ENCODE measurements at regions not wholly inside any gene's neighbourhood (a gene's known extent, or its start where the extent isn't known, plus 50 kb on each side); places are given as distances from the start of the nearest gene placed in this dataset.

DNA sequence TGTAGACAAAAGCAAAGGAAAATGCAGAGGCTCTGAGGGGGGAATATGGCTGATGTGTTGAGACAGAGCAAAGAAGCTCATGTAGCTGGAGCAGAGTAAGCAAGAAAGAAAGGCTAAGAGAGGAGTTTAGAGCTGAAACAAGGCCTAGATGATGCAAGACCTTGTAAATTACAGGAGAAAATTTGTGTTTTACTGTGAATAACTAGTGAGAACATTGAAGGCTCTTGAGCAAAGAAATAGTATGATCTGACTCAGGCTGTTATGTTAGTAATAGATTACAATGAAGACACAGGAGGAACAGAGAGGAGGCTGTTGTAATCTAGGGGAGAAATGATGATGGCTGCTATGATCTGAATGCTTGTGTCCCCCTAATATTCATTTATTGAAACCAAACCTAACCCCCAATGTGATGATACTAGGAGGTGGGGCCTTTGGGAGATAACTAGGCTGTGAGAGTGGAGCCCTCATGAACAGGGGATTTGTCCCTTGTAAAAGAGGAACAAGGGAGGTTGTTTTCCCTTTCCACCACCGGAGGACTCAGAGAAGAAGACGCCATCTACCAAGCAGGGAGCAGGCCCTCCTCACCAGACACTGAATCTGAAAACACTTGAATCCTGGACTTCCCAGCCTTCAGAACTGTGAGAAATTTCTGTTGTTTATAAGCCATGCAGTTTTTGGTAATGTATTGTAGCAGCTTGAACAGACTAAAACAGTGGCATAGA is 394.9 kb downstream of the HTR7 start:
- DNase-seq (ENCODE audit: low read depth) = no peak

DNA sequence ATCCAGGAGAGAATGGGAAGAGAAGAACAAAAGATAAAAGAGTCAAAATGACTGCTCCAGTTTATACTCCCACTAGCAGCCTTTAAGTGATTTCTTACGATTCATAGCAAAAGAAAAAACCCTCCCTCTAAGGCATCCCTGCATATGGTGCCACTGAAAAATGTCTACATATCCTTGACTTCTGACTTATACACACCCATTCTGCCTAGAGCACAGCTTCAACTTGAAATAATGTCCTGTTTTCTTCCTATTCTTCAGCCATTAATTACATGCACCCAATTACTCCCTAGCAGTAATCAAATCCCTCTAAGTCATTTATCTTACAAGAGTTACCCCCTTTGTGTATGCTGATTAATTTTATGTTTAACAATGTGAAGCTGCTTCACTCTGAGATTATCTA is 393.5 kb downstream of the HTR7 start:
- no peak for DNase-seq (ENCODE audit: low read depth)

DNA sequence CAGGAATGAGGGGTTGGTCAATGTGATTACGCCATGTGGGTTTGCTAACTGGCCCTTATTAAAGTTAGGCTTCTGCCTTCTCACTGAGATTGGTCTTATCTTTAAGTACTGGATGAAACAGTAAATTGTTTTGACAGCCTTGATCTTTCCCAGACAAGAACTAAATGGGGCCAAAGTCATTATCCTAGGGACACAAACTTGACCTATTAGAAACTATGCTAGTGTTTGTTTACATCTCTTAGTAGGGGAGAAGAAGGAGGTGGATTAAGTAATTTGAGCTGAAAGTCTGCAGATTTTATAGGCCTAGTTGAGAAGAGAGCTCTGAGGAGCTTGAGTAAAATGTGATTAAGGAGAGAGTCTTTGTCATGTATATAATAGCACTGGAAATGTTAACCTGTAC is 386.9 kb downstream of the HTR7 start:
- no peak for DNase-seq (ENCODE audit: low read depth)

DNA sequence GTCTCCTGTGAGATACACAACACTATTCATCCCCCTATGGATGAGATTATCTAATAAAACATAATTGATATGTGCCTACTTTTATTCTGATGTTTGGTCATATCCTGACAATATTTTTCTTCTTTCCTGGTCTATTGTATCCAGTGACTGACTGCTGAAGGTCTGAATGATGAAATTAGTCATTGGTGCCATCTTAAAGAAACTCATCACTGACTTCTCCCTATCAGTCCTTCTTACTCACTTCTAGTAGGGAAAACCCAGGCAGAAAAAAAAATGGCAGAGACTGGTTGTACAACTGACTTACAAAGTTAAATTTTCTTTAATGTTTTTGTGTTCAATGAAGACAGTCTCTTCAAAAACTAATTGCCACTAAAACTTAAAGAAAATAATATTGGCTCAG is 377.4 kb downstream of the HTR7 start:
- DNase-seq (ENCODE audit: low read depth) = no peak

DNA sequence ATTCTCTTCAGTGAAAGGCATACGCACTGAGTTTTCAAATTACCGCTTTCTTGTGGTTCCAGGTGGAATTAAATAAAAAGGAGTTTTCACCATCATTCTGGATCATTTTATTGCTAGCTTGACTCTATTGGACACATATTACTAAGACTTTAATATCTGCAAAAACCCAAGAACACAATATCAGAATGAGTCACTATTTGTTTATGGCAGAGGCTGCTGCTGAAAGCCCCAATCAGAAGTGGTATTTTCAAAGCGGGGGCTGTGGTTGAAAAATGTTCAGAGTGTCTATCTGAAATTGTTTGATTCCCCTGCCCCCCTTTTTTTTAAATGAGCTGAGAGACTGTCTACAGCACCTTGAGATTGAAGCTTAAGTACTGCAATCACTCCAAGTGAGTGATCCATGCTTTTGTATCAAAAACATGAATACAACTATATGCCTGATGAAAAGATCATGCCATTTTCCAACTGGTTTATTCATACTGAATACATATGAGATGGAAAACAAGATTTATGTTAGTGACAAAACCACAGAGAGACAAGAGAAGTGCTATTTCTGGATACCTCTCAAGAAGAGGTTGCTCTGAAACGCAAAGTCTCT is 376.4 kb downstream of the HTR7 start:
- DNase-seq (ENCODE audit: low read depth) = no peak

DNA sequence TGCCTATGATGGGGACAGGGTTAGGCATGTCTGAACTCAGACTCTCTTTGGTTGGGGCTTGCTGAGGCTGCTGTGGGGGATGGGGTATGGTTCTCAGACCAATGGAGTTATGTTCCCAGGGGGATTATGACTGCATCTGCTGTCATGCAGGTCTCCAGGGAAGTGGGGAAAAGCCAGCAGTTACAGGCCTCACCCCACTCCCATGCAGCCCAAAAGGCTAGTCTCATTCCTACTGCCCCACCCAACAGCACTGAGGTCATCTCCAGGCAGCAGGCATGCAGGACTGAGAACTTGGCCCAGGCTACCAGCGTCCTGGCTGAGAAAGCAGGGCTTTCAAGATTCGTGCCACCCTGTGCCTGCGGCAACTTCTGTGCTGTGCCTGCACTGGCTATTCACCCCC is 373.3 kb downstream of the HTR7 start:
- no peak for DNase-seq (ENCODE audit: low read depth)

DNA sequence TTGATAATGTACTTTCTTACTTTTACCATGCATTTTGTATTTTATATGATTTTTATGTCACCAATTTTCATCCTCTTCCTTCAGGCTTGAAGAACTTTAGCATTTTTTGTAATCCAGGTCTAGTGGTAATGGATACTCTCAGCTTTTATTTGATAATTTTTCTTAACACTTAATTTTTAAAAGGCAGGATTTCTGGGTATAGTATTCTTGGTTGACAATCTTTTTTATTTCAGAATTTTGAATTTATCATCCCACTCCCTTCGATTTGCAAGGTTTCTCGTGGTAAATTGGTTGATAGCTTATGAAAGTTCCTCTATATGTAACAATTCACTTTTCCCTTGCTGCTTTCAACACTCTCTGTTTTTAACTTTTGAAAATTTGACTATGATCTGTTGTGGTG is 363.7 kb downstream of the HTR7 start:
- DNase-seq (ENCODE audit: low read depth) = no peak

DNA sequence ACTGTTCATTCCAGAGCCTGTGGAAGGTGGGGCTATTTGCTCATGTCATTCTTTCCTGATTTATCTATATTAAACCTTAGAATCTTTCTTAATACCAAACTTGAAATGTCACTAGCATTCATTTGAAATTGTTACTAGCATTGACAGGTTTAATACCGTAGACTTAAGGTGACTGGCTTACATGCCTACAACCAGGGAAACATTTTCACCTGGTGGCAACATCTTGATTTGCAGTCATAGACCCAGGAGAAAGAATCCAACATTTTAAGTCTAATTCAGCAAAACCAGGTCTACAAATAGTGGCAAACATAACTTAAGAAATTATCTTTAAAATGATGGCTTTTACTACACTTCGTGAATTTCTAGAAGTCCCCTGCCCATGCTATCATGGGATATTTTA is 353.7 kb downstream of the HTR7 start:
- no peak for DNase-seq (ENCODE audit: low read depth)

DNA sequence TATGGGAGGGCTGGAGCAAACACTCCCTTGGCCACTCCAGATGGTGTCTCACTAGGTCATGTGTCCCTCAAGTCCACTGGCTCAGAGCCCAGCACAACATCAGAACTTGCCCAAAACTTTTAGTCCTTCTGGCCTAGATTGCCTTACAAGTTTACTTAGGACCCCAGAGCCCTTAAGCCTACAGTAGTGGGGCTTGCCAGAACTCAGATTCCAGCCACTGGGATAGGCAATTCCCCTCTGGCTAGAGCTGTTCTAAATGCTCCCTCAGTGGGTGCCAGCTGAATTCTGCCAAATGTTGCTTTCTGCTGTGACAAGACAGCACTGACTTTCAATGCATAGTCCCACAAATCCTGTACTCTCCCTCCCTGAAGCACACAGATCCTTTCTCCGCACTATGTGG is 331.1 kb downstream of the HTR7 start:
- DNase-seq (ENCODE audit: low read depth) = no peak

DNA sequence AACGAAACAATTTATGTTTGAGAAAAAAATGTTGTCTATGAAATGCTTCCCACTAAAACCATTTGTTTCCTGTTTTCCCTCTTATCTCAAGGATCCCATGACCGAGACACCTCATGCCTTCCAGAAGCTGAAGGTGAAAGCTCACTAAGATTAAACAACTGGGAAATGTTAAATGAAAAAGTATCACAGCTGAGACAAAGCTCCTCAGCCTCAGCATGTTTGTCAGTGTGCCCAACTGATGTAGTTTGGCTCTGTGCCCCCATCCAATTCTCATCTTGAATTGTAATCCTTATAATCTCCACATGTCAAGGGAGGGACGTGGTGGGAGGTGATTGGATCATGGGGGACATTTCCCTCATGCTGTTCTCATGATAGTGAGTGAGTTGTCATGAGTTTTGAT is 327.3 kb downstream of the HTR7 start:
- no peak for DNase-seq (ENCODE audit: low read depth)

DNA sequence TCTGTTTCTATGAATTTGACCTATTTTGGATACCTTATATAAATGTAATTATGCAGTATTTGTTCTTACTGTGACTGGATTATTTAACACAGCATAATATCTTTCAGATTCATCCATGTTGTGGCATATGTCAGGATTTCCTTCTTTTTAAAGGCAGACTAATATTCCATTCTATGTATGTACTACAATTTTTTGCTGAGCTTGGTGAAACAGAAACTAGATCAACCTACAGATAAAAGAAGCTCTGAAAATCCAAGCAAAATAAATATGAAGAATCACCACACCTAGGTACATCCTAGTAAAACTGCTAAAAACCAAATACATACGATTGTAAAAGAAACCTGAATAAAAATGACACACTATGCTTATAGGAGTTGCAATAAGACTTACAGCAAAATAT is 300.5 kb downstream of the HTR7 start:
- no peak for DNase-seq (ENCODE audit: low read depth)

DNA sequence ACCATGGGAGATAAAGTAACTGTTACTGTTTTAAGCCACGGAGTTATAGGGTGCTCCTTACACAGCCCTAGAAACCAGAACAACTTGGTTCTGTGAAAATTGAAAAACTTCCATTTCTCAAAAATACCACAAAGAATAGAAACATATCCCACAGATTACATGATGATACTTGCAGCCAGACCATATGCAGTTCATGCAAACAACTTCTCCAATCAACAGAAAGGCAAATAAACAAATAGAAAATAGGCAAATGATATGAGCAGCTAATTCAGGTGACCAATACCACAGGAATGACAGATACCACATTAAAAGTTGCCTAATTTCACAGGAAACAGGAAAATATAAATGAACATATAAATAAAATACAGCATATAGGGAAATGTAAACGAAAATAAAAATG is 297.5 kb downstream of the HTR7 start:
- no peak for DNase-seq (ENCODE audit: low read depth)

DNA sequence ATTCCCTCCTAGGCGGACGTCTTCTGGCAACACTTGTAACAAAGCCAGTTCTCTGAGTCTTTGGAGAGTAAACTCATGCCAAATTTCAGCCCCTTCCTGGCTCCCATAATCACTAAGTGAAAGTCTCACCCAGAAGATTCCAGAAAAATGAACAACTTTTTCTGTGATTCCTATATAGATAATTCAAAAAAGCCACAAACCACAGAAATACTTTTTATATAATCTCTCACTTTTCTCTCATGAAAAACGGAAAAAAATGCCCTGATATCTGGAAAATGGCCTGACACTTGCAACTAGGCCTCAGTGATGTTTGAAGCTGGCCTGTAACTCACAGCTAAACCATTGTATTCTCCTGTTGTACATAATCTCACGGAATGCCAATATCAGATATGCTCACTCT is 296.2 kb downstream of the HTR7 start:
- DNase-seq (ENCODE audit: low read depth) = no peak

DNA sequence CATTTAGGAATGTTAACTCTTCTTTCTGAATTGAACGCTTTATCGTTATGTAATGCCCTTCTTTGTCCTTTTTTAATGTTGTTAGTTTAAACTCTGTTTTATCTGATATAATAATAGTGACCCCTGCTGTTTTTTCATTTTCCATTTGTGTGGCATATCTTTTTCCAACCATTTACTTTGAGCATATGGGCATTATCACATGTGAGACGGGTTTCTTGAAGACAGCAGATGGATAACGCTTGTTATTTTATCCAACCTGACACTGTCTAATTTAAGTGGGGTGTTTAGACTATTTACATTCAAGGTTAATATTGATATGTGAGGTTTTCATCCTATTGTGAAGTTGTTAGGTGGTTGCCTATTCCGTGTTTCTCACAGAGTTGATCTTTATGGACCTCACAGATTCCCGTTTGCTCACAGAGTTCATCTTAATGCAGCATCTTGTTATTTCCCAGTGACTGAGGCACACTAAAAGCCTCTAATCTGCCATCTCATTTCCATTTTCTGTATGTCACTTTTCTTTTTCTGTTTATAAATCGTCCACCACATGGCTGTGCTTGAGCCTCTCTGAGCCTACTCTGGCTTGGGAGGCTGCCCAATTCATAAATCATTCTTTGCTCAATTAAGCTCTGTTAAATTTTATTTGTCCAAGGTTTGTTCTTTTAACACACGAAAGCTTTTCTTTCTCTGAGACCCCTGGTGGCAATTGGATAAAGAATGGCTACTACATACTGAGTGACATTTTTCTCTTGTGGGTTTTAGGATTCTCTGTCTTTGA is 286.2 kb downstream of the HTR7 start:
- no peak for DNase-seq (ENCODE audit: low read depth)

DNA sequence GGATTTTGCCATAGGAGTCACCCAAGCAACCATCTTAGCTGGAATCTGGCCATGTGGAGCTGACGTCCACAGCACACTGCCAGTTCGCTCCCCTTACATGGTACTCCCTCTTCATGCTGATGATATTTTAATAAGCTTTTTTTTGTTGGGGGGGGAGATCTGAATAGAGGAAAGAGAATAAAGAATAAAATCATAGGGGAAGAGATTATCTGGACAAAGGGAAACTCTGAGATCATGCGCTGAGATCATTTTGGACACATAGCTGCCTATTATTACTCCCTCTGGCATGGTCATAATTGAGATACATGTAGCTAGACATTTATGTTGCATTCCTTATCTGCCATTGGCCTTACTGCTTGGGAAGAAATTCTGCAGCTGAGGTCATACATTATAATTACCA is 282.7 kb downstream of the HTR7 start:
- DNase-seq (ENCODE audit: low read depth) = no peak

DNA sequence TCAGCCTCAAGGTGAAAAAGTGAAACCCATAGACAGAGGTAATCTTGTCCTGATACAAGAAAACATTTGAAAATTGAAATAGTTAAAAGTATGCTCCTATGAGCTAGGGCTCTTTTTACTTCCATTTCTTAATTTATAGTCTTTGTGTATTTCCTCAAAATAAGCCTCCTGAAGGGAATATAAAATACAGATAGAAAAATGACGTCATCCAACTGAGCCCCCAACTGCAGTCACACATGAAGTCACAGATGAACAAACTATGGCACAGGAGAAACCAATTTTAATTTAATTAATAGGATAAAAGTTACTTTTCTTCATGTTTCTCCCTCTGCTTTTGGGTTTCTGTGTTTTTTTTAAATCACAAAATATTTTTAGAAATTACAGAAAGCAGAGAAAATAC is 280.3 kb downstream of the HTR7 start:
- DNase-seq (ENCODE audit: low read depth) = no peak

DNA sequence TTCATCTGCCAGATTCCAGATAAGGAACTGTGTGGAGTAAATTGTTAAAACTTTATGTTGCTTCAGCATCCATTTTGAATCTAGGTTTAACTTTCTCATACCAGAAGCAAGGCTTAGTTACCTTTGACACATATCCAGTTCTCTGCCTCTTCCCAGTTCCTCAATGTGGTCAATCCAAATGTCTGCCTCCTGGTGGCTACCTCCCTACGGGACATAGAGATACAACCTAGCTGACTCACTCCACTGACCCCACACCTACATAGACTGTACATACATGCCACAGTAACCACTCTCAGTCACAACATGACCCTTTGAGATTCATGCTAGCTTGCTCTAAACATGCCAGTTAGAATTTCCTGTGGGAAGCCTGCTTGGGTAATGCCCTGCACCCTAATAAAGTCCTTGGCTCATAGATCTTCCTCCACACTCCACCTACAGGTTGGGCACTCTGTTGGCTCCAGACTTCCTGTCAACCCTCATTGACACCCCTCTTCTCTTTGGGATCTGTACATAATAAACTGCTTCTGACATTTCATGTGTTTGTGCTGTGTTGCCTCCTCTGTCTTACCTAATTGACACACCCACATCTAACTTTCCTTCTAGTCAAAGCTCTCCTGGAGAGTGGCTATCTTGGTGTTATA is 278.1 kb downstream of the HTR7 start:
- no peak for DNase-seq (ENCODE audit: low read depth)

DNA sequence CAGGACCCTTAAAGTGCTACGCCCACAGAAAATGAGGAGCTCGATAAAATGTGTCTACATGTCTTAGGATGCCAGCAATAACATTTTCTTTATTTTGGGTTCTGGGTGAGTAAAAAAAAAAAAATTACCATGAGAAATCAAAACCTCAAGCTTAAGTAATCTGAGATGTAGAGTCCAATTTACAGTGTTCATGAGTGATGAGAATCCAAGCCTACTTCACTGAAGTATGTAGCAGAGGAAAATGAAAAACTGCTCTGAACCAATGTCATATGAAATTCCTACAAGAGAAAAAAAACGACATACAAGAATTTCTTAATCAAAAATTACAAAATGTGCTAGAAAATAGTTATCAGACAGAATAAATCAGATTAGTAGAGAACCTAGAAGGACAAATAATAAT is 274.4 kb downstream of the HTR7 start:
- no peak for DNase-seq (ENCODE audit: low read depth)

DNA sequence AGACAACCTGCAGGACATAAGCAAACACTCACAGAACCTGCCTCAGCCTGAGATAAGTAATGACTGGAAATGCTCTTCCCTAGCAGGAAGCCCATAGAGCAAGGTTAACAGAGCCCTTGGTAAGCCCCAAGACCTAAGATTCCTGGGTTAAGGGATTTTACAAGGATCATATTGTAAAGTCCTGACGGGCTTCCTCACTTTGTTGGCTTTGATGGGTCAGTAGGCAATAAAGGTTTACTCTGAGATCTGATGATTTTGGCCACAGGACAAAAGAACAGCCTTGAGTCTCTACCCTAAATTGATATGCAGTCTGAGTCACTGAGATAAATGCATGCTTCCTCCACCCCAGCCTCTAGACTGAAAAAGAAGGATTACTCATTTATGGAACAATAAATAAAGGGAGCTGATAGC is 270.8 kb downstream of the HTR7 start:
- DNase-seq (ENCODE audit: low read depth) = no peak

DNA sequence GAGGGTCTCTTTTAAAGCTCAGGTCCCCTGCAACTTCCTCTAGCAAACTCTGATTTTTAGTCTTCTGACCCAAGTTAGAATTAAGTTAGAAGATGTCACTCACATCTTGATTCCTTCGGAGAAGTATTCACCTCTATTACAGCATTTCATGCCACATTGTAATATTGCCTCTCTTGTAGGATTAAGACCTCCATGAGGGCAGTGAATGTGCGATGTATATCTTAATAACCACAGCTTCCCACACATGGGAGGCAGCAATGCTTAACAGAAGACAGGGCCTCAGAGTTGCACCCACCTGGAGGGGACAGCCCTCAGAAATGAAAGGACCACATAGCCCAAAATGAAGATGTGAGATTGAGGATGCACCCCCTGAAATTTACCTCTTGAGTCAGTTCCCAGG is 270.3 kb downstream of the HTR7 start:
- DNase-seq (ENCODE audit: low read depth) = no peak

DNA sequence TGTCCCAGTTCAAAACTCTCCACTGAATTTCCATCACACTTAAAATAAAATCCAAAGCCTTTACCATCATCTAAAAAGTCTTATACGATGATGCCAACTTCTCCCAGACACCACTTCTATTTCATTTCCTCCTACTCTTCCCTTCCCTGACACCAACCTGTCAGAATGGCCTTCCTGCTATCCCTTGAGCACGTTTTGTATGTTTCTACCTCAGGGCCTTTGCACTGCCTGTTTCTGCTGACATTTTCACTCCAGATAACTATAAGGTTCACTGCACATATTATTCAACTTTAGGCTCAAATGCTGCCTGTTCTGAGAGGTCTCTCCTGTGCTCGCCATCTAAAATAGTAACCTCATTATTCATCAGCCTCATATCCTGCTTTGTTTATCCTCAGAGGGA is 269.6 kb downstream of the HTR7 start:
- DNase-seq (ENCODE audit: low read depth) = no peak

DNA sequence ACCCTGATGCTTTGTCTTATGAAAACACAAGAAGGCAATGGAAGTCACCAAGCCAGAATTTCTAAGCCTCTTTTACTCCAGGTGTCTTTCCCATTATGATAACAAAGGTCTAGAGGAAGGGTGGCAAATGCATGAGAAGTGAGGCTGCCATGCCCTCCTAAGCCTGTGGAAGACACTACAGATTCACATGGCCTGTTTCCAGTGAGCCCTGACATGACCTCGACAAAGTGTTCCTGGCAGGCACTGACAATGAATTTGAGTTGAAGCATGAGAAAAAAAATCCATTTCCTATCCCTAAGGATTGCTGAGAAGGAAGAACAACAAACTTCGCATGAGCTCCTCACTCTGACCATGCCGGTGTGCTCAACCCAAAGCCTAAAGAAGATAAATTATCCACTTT is 268.0 kb downstream of the HTR7 start:
- DNase-seq (ENCODE audit: low read depth) = no peak

DNA sequence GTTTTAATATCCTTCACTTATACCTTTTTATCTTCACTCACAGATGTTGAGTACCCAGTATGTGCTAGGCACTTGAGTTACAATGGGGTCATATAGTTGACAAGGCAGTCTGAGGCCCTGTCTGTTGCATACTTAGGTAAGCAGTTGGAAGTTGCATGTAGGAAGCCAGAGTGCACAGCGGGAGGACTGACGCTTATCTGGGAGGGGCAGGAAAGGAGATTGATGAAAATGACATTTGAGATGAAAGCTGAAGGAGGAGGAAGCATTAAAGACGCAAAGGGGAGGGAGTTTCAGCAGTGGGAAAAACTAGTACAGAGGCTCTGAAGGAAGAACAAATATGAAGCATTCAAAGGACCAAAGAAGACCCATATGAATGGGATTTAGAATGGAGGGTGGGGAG is 266.2 kb downstream of the HTR7 start:
- DNase-seq (ENCODE audit: low read depth) = no peak
